ENCODE measurements at regions not wholly inside any gene's neighbourhood (a gene's known extent, or its start where the extent isn't known, plus 50 kb on each side); places are given as distances from the start of the nearest gene placed in this dataset.

GRCh38 chr13:91286317-91286716, 61.2 kb upstream of the MIR17HG start:
- TF ChIP-seq TAF1 (IDR thresholded peaks at IDR 0.05; ENCODE audit: borderline replicate concordance, low read depth, low read length) (no peak), POLR2A (IDR thresholded peaks at IDR 0.05; ENCODE audit: low read depth, low read length) (no peak), POLR2AphosphoS5 (IDR thresholded peaks at IDR 0.05; ENCODE audit: low read depth, low read length) (no peak)

Data from GM12892 (cell line).